Trophoblast cell (in vitro differentiated cells and primary cell): ENCODE measurements at regions not wholly inside any gene's neighbourhood (a gene's known extent, or its start where the extent isn't known, plus 50 kb on each side); places are given as distances from the start of the nearest gene placed in this dataset.

ENCODE experiments used
- DNase-seq, 2 donors: peaks; one replicate each; pipeline ENCODE4 v3.0.0-alpha.2; 2016
- H2AFZ ChIP-seq: 2 replicates; pipeline ENCODE4 v1.6.1; 2013; ENCODE audit warnings: low read length, moderate library complexity, mild to moderate bottlenecking; ENCODE audit not compliant: insufficient read depth, poor library complexity
- H2AK5ac ChIP-seq: 2 replicates; pipeline ENCODE4 v1.6.1; 2013; ENCODE audit warnings: mild to moderate bottlenecking, low read length
- H2BK120ac ChIP-seq: 2 replicates; pipeline ENCODE4 v1.6.1; 2013; ENCODE audit warnings: low read length, mild to moderate bottlenecking, moderate library complexity; ENCODE audit not compliant: insufficient read depth, poor library complexity
- H2BK12ac ChIP-seq: 2 replicates; pipeline ENCODE4 v1.6.1; 2013; ENCODE audit warnings: mild to moderate bottlenecking, low read length, moderate library complexity
- H2BK5ac ChIP-seq: 2 replicates; pipeline ENCODE4 v1.6.1; 2013; ENCODE audit warnings: low read length, low read depth, moderate library complexity, mild to moderate bottlenecking; ENCODE audit not compliant: poor library complexity
- H3K14ac ChIP-seq: 2 replicates; pipeline ENCODE4 v1.6.1; 2013; ENCODE audit warnings: mild to moderate bottlenecking, low read length
- H3K18ac ChIP-seq: 2 replicates; pipeline ENCODE4 v1.6.1; 2013; ENCODE audit warnings: mild to moderate bottlenecking, low read length
- H3K23ac ChIP-seq: 2 replicates; pipeline ENCODE4 v1.6.1; 2013; ENCODE audit warnings: low read length
- H3K27ac ChIP-seq: 2 replicates; pipeline ENCODE4 v1.5.1; 2013; ENCODE audit warnings: low read depth, mild to moderate bottlenecking, inconsistent platforms, low read length, moderate library complexity
- H3K27me3 ChIP-seq: 2 replicates; pipeline ENCODE4 v1.6.1; 2013; ENCODE audit warnings: inconsistent platforms, mild to moderate bottlenecking, low read length, moderate library complexity; ENCODE audit not compliant: insufficient read depth
- H3K36me3 ChIP-seq, 2 experiments: 1 replicate in 1 of 2; 2 replicates in 1 of 2; pipeline ENCODE4 v1.6.1; 2013; ENCODE audit warnings: low read length in 2 of 2, mild to moderate bottlenecking in 2 of 2, moderate library complexity in 1 of 2; ENCODE audit not compliant: insufficient read depth in 2 of 2, control insufficient read depth in 1 of 2
- H3K4ac ChIP-seq: 2 replicates; pipeline ENCODE4 v1.6.1; 2013; ENCODE audit warnings: low read depth, mild to moderate bottlenecking, low read length, moderate library complexity
- H3K4me1 ChIP-seq, 2 experiments: 1 replicate in 1 of 2; 2 replicates in 1 of 2; pipeline ENCODE4 v1.6.1; 2013; ENCODE audit warnings: low read length in 2 of 2, mild to moderate bottlenecking in 2 of 2, moderate library complexity in 1 of 2; ENCODE audit not compliant: insufficient read depth in 2 of 2, control insufficient read depth in 1 of 2
- H3K4me2 ChIP-seq: 2 replicates; pipeline ENCODE4 v1.6.1; 2013; ENCODE audit warnings: inconsistent platforms, mild to moderate bottlenecking, low read length, moderate library complexity
- H3K4me3 ChIP-seq: 2 replicates; pipeline ENCODE4 v1.5.1; 2013; ENCODE audit warnings: mild to moderate bottlenecking, low read depth, low read length, inconsistent platforms
- H3K79me1 ChIP-seq: one replicate; pipeline ENCODE4 v1.6.1; 2013; ENCODE audit warnings: low read length
- H3K79me2 ChIP-seq: 2 replicates; pipeline ENCODE4 v1.6.1; 2013; ENCODE audit warnings: low read length, mild to moderate bottlenecking; ENCODE audit not compliant: control insufficient read depth, insufficient read depth, poor library complexity
- H3K9ac ChIP-seq: 2 replicates; pipeline ENCODE4 v1.6.1; 2013; ENCODE audit warnings: mild to moderate bottlenecking, low read length
- H3K9me3 ChIP-seq: 2 replicates; pipeline ENCODE4 v1.6.1; 2013; ENCODE audit warnings: low read depth, mild to moderate bottlenecking, control low read depth, inconsistent platforms, low read length; ENCODE audit not compliant: insufficient read depth
- H4K12ac ChIP-seq: 2 replicates; pipeline ENCODE4 v1.6.1; 2013; ENCODE audit warnings: low read depth, mild to moderate bottlenecking, low read length, moderate library complexity
- H4K8ac ChIP-seq: 2 replicates; pipeline ENCODE4 v1.6.1; 2013; ENCODE audit warnings: low read depth, mild to moderate bottlenecking, low read length, moderate library complexity
- H4K91ac ChIP-seq: one replicate; pipeline ENCODE4 v1.6.1; 2013; ENCODE audit warnings: low read depth, mild to moderate bottlenecking, low read length, moderate library complexity
- WGBS: extraction: QIAGEN DNeasy Blood & Tissue Kit; methylation state at CpG from one replicate; pipeline ENCODE4 v1.1.7; 2013; ENCODE audit warnings: missing lambda C conversion rate; ENCODE audit not compliant: insufficient read length, insufficient coverage; ENCODE audit errors: extremely low coverage; 5-methylcytosine and 5-hydroxymethylcytosine counted together

DNA sequence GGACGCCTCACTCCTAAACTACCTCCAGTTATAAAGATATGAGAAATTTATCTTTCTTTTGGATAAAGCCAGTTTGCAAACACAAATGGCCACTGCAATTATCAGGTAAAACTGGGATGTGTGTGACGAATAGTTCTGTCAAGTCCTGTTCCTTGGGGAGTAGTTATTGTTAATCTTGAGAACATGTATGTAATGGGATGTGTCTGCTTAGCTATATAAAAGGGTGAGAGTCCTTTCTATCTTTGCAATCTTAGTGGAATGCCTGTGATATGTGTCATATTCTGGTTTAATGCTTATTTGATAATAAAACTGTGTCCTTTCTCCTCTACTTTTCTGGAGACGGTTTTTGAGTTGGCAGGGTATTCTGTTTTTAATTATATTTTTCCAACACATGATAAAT lies 56.1 kb upstream of the PKP2 start:
- Histone ChIP-seq H3K79me2 (no peaks in the 10 kb centered on the region), H2BK12ac (no peak overlapping the region), H3K23ac (no peak overlapping the region), H3K4me2 (no peak overlapping the region), H4K8ac (no peak overlapping the region), H3K9me3 (peaks cover 5% of the 10 kb centered on the region), H3K14ac (no peak overlapping the region), H3K27ac (no peak overlapping the region), H3K18ac (no peak overlapping the region), H4K91ac (no peak overlapping the region), H3K4ac (no peak overlapping the region), H3K4me3 (no peak overlapping the region), H4K12ac (no peak overlapping the region), H3K27me3 (no peaks in the 10 kb centered on the region), H3K79me1 (peaks cover 15% of the 10 kb centered on the region), H2BK5ac (no peak overlapping the region), H2AK5ac (no peak overlapping the region), H3K9ac (no peak overlapping the region), H2AFZ (no peak overlapping the region), H2BK120ac (no peak overlapping the region), H3K4me1 (peaks cover 0 to 2% of the 10 kb centered on the region in 2 experiments), H3K36me3 (peaks cover 0 to 4% of the 10 kb centered on the region in 2 experiments)
- no peak for DNase-seq
- no CpG with 5 or more reads among the region's 3 CpGs for WGBS

DNA sequence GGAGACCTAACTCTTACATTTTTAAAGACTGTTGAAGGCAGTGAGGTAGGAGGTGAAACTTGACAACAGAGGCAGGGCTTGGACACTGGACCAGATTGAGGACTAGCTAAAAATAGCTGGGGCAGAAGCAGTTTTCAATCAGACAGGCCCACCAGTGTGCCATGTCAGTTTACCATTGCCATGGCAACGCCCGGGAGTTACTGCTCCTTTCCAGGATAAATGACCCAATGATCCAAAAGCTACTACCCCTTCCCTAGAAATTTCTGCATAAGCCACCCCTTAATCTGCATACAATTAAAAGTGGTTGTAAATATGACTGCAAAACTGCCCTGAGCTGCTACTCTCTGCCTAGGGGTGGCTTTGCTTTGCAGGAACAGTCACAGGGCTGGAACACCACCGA lies 53.2 kb upstream of the PKP2 start:
- H2BK5ac ChIP-seq: no peak overlapping the region
- no peak for DNase-seq
- H3K4me1 ChIP-seq: peaks cover 2 to 5% of the 10 kb centered on the region in 2 experiments
- H3K18ac ChIP-seq: no peak overlapping the region
- no peak overlapping the region for H2AFZ ChIP-seq
- no peaks in the 10 kb centered on the region for H3K27me3 ChIP-seq
- peak overlapping the region; percentile 73 for H2BK120ac ChIP-seq
- no peak overlapping the region for H4K12ac ChIP-seq
- no peak overlapping the region for H2AK5ac ChIP-seq
- no peak overlapping the region for H3K9ac ChIP-seq
- H3K79me2 ChIP-seq: no peaks in the 10 kb centered on the region
- H2BK12ac ChIP-seq: peak overlapping the region; percentile 91
- H3K9me3 ChIP-seq: no peaks in the 10 kb centered on the region
- H3K36me3 ChIP-seq: no peaks in the 10 kb centered on the region
- H3K4ac ChIP-seq: no peak overlapping the region
- no peak overlapping the region for H3K4me3 ChIP-seq
- peaks cover 22% of the 10 kb centered on the region for H3K79me1 ChIP-seq
- no peak overlapping the region for H3K4me2 ChIP-seq
- peak overlapping the region; percentile 26 for H4K8ac ChIP-seq
- no CpG with 5 or more reads among the region's 3 CpGs for WGBS
- peak overlapping the region; percentile 17 for H3K14ac ChIP-seq
- no peak overlapping the region for H3K23ac ChIP-seq
- no peak overlapping the region for H3K27ac ChIP-seq
- H4K91ac ChIP-seq: peak overlapping the region; percentile 39

- WGBS: no CpG with 5 or more reads among the region's 4 CpGs
- Histone ChIP-seq H3K14ac (no peak overlapping the region), H3K9ac (no peak overlapping the region), H4K91ac (peak overlapping the region; percentile 25), H4K8ac (no peak overlapping the region), H2AFZ (no peak overlapping the region), H3K4ac (no peak overlapping the region), H3K27me3 (no peaks in the 10 kb centered on the region), H2BK120ac (peak overlapping the region; percentile 86), H3K18ac (no peak overlapping the region), H3K79me1 (peaks cover 27% of the 10 kb centered on the region), H3K27ac (peak overlapping the region; percentile 80), H3K4me1 (peaks cover 2 to 9% of the 10 kb centered on the region in 2 experiments), H2AK5ac (no peak overlapping the region), H4K12ac (no peak overlapping the region), H3K4me2 (no peak overlapping the region), H3K4me3 (no peak overlapping the region), H2BK12ac (peak overlapping the region; percentile 74), H3K36me3 (no peaks in the 10 kb centered on the region), H2BK5ac (peak overlapping the region; percentile 75), H3K79me2 (no peaks in the 10 kb centered on the region), H3K23ac (no peak overlapping the region), H3K9me3 (no peaks in the 10 kb centered on the region)
- peak in 1 of 2 donors; percentile 82 for DNase-seq
Measured at GRCh38 chr12:32947206-32948067, 50.9 kb upstream of the PKP2 start.

DNA sequence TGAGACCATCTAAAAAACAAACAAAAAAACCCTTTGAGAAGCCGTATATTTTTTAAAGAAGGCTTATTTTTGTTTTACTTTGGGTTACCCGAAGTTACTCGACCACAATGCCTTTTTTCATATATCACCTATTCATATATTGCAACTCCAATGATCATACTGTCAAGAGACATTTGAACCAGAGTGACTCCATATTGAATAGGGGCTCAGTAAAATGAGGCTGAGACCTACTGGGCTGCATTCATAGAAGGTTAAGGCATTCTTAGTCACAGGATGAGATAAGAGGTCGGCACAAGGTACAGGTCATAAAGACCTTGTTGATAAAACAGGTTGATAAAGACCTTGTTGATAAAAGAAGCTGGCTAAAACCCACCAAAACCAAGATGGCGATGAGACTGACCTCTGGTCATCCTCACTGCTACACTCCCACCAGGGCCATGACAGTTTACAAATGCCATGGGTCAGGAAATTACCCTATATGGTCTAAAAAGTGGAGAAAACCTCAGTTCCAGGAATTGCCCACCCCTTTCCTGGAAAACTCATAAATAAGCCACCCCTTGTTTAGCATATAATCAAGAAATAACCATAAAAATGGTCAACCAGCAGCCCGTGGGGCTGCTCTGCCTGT lies 50.0 kb upstream of the PKP2 start:
- no CpG with 5 or more reads among the region's 6 CpGs for WGBS
- H3K79me2 ChIP-seq: no peaks in the 10 kb centered on the region
- no peak overlapping the region for H4K12ac ChIP-seq

More for the DNA sequence above, 50.0 kb upstream of the PKP2 start:
- Histone ChIP-seq H3K4ac (no peak overlapping the region), H2BK12ac (peak overlapping the region; percentile 97), H3K79me1 (peaks cover 27% of the 10 kb centered on the region), H2BK5ac (peak overlapping the region; percentile 73), H3K27ac (peak overlapping the region; percentile 80), H3K9me3 (no peaks in the 10 kb centered on the region), H2AFZ (no peak overlapping the region), H3K9ac (no peak overlapping the region), H2AK5ac (peak overlapping the region; percentile 96), H4K91ac (peak overlapping the region; percentile 95), H3K36me3 (no peaks in the 10 kb centered on the region), H3K27me3 (no peaks in the 10 kb centered on the region), H3K4me3 (no peak overlapping the region), H3K4me1 (peaks cover 2 to 9% of the 10 kb centered on the region in 2 experiments), H3K18ac (peak overlapping the region; percentile 83), H4K8ac (no peak overlapping the region), H2BK120ac (peak overlapping the region; percentile 95), H3K14ac (peak overlapping the region; percentile 63), H3K23ac (no peak overlapping the region), H3K4me2 (no peak overlapping the region)
- peak; percentile 25 to 45 for DNase-seq
